ENCODE measurements at regions not wholly inside any gene's neighbourhood (a gene's known extent, or its start where the extent isn't known, plus 50 kb on each side); places are given as distances from the start of the nearest gene placed in this dataset.

DNA sequence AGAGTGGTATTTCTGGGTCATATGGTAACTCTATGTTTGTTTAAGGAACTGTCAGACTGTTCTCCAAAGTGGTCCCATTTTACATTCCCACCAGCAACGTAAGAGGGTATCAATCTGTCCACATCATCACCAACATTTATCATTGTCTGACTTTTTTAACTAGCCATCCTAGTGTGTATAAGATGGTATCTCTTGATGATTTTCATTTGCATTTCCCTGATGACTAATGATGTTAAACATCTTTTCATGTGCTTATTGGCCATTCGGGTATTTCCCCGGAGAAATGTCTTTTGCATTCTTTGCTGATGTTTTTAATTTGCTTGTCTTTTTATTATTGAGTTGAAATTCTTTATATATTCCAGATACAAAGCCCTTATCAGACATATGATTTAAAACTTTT, 370.1 kb upstream of the NR5A2 start:
- no peak for DNase-seq
- no peak for ATAC-seq
- H3K27ac ChIP-seq, result no peak overlapping the region
- intact Hi-C loops (cut with DNase I; ENCODE audit: low total_unique reads) (no loop called here), in situ Hi-C loops (cut with MboI; ENCODE audit: low sequenced_read_pairs in 4 of 4) (no loop called here)
- H3K36me3 ChIP-seq, result no peaks in the 10 kb centered on the region
- H3K4me3 ChIP-seq, result no peak overlapping the region
- H3K4me1 ChIP-seq, result no peaks in the 10 kb centered on the region
- H3K27me3 ChIP-seq, result no peaks in the 10 kb centered on the region
- no peak for TF ChIP-seq CTCF (IDR thresholded peaks at IDR 0.05 in 4 of 5, conservative IDR thresholded peaks at IDR 0.05 in 1 of 5)
- TF ChIP-seq POLR2A (IDR thresholded peaks at IDR 0.05), result no peak
- no peaks in the 10 kb centered on the region for H3K9me3 ChIP-seq

- Histone ChIP-seq H3K36me3 (no peaks in the 10 kb centered on the region), H3K4me3 (no peak overlapping the region), H3K27me3 (no peaks in the 10 kb centered on the region), H3K4me1 (no peaks in the 10 kb centered on the region), H3K27ac (no peak overlapping the region), H3K9me3 (no peaks in the 10 kb centered on the region)
- ATAC-seq, result no peak
- no peak for TF ChIP-seq POLR2A (IDR thresholded peaks at IDR 0.05)
- intact Hi-C loops (cut with DNase I; ENCODE audit: low total_unique reads), result no loop called here
- in situ Hi-C loops (cut with MboI; ENCODE audit: low sequenced_read_pairs in 4 of 4), result no loop called here
- DNase-seq, result no peak
These were observed 367.4 kb upstream of the NR5A2 start for GRCh38 chr1:199660071-199660470.

- Histone ChIP-seq H3K4me3 (no peak overlapping the region), H3K4me1 (no peaks in the 10 kb centered on the region), H3K27me3 (no peaks in the 10 kb centered on the region), H3K9me3 (no peaks in the 10 kb centered on the region), H3K27ac (no peak overlapping the region), H3K36me3 (no peaks in the 10 kb centered on the region)
- DNase-seq (no peak), ATAC-seq (no peak)
- intact Hi-C loops (cut with DNase I; ENCODE audit: low total_unique reads), result no loop called here
- in situ Hi-C loops (cut with MboI; ENCODE audit: low sequenced_read_pairs in 4 of 4), result no loop called here
- TF ChIP-seq POLR2A (IDR thresholded peaks at IDR 0.05) (no peak), CTCF (IDR thresholded peaks at IDR 0.05 in 4 of 5, conservative IDR thresholded peaks at IDR 0.05 in 1 of 5) (no peak)
These were observed 362.1 kb upstream of the NR5A2 start for GRCh38 chr1:199665371-199665770.

- Histone ChIP-seq H3K4me3 (no peak overlapping the region), H3K4me1 (no peaks in the 10 kb centered on the region), H3K9me3 (no peaks in the 10 kb centered on the region), H3K27ac (no peak overlapping the region), H3K36me3 (no peaks in the 10 kb centered on the region), H3K27me3 (no peaks in the 10 kb centered on the region)
- ATAC-seq (no peak), DNase-seq (no peak)
- in situ Hi-C loops (cut with MboI; ENCODE audit: low sequenced_read_pairs in 4 of 4) (no loop called here), intact Hi-C loops (cut with DNase I; ENCODE audit: low total_unique reads) (no loop called here)
- TF ChIP-seq POLR2A (IDR thresholded peaks at IDR 0.05), result no peak
- TF ChIP-seq CTCF (IDR thresholded peaks at IDR 0.05 in 4 of 5, conservative IDR thresholded peaks at IDR 0.05 in 1 of 5), result no peak
These were observed 360.4 kb upstream of the NR5A2 start for GRCh38 chr1:199667089-199667488.

GRCh38 chr1:199669916-199670315, 357.6 kb upstream of the NR5A2 start:
- no peak overlapping the region for H3K27ac ChIP-seq
- in situ Hi-C loops (cut with MboI; ENCODE audit: low sequenced_read_pairs in 4 of 4) (no loop called here), intact Hi-C loops (cut with DNase I; ENCODE audit: low total_unique reads) (no loop called here)
- TF ChIP-seq CTCF (IDR thresholded peaks at IDR 0.05 in 4 of 5, conservative IDR thresholded peaks at IDR 0.05 in 1 of 5), result no peak
- TF ChIP-seq POLR2A (IDR thresholded peaks at IDR 0.05), result no peak
- no peaks in the 10 kb centered on the region for H3K36me3 ChIP-seq
- no peak for DNase-seq
- H3K4me1 ChIP-seq, result no peaks in the 10 kb centered on the region
- H3K4me3 ChIP-seq, result no peak overlapping the region
- no peak for ATAC-seq
- H3K9me3 ChIP-seq, result no peaks in the 10 kb centered on the region
- no peaks in the 10 kb centered on the region for H3K27me3 ChIP-seq

Measured in gastrocnemius medialis (tissue), 4 donors.